Sigmoid colon (tissue), 4 donors: ENCODE measurements at regions not wholly inside any gene's neighbourhood (a gene's known extent, or its start where the extent isn't known, plus 50 kb on each side); places are given as distances from the start of the nearest gene placed in this dataset.

Experiments used
- CTCF ChIP-seq, 4 experiments: fragments of 450-650 bp in 3 of 4; fragments of 200-600 bp in 1 of 4; IDR thresholded peaks; one replicate each; pipeline ENCODE4 v1.5.1; 2016 to 2019; ENCODE audit warnings: antibody characterized with exemption in 4 of 4, mild to moderate bottlenecking in 3 of 4, moderate library complexity in 2 of 4
- EP300 ChIP-seq, 4 donors: sonication (generic); formaldehyde crosslinking; IDR thresholded peaks; one replicate each; pipeline ENCODE4 v1.6.1; 2017; ENCODE audit warnings: antibody characterized with exemption in 4 of 4
- POLR2A ChIP-seq, 2 donors: fragments of 450-650 bp; IDR thresholded peaks; one replicate each; pipeline ENCODE4 v1.6.1; 2016; ENCODE audit warnings: antibody characterized with exemption in 2 of 2, mild to moderate bottlenecking in 2 of 2, moderate library complexity in 2 of 2
- POLR2AphosphoS5 ChIP-seq, 4 donors: sonication (generic); formaldehyde crosslinking; IDR thresholded peaks; one replicate each; pipeline ENCODE4 v1.6.1; 2017; ENCODE audit warnings: antibody characterized with exemption in 4 of 4

- TF ChIP-seq CTCF (IDR thresholded peaks at IDR 0.05) (no peak), EP300 (IDR thresholded peaks at IDR 0.05) (no peak), POLR2A (IDR thresholded peaks at IDR 0.05) (no peak), POLR2AphosphoS5 (IDR thresholded peaks at IDR 0.05) (no peak)
Observed at GRCh38 chr5:17999858-18000257, 365.6 kb downstream of the TAF11L14 start.
